ENCODE measurements at regions not wholly inside any gene's neighbourhood (a gene's known extent, or its start where the extent isn't known, plus 50 kb on each side); places are given as distances from the start of the nearest gene placed in this dataset.
"Not testable (repeated sequence)": the region's sequence is repeated elsewhere in the genome, so short reads cannot be mapped to it uniquely, and the experiment has no call there.

DNA sequence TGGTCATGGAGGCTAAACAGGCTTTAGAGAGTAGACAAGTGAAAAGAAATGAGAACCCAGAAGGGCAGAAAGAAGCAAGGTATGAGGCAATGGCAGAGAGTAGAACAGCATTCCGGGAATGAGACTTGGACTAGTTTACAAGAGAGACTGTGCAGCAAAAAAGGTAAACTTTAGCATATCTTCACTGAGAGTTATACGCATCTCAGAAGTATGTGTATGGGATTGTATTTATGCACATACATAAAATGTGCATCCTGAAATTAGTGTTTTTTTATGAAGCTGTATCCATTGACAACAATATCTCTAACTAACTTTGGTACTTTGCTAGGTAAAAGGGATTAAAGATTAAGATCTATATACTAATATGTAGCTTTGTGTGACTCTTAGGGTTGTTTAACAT, 753.6 kb downstream of the BCKDHB start:
- TF ChIP-seq POLR2AphosphoS5 (IDR thresholded peaks at IDR 0.05): no peak
- TF ChIP-seq, protein P1, sequence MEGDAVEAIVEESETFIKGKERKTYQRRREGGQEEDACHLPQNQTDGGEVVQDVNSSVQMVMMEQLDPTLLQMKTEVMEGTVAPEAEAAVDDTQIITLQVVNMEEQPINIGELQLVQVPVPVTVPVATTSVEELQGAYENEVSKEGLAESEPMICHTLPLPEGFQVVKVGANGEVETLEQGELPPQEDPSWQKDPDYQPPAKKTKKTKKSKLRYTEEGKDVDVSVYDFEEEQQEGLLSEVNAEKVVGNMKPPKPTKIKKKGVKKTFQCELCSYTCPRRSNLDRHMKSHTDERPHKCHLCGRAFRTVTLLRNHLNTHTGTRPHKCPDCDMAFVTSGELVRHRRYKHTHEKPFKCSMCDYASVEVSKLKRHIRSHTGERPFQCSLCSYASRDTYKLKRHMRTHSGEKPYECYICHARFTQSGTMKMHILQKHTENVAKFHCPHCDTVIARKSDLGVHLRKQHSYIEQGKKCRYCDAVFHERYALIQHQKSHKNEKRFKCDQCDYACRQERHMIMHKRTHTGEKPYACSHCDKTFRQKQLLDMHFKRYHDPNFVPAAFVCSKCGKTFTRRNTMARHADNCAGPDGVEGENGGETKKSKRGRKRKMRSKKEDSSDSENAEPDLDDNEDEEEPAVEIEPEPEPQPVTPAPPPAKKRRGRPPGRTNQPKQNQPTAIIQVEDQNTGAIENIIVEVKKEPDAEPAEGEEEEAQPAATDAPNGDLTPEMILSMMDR (IDR thresholded peaks at IDR 0.05): no peak
- TF ChIP-seq POLR2A (IDR thresholded peaks at IDR 0.05): no peak
- H3K4me3 ChIP-seq: no peak overlapping the region
- no peak for DNase-seq (ENCODE audit: low spot score in 2 of 2)
- peaks cover 4 to 5% of the 10 kb centered on the region in 2 donors for H3K9me3 ChIP-seq
- H3K36me3 ChIP-seq: no peaks in the 10 kb centered on the region
- intact Hi-C loops (cut with DNase I; ENCODE audit: low total_unique reads): no loop called here
- H3K27ac ChIP-seq: no peak overlapping the region
- no peaks in the 10 kb centered on the region for H3K4me1 ChIP-seq
- H3K27me3 ChIP-seq: no peaks in the 10 kb centered on the region

DNA sequence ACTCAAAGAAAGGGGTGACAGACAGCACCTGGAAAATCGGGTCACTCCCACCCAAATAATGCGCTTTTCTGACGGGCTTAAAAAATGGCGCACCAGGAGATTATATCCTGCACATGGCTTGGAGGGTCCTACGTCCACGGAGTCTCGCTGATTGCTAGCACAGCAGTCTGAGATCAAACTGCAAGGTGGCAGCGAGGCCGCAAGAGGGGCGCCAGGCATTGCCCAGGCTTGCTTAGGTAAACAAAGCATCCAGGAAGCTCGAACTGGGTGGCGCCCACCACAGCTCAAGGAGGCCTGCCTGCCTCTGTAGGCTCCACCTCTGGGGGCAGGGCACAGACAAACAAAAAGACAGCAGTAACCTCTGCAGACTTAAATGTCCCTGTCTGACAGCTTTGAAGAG, 741.5 kb downstream of the BCKDHB start:
- H3K36me3 ChIP-seq; H3K4me3 ChIP-seq; H3K27me3 ChIP-seq; H3K27ac ChIP-seq; H3K4me1 ChIP-seq; DNase-seq (ENCODE audit: low spot score in 2 of 2); intact Hi-C loops (cut with DNase I; ENCODE audit: low total_unique reads): not testable (repeated sequence)
- peaks cover 15 to 22% of the 10 kb centered on the region in 2 donors for H3K9me3 ChIP-seq

DNA sequence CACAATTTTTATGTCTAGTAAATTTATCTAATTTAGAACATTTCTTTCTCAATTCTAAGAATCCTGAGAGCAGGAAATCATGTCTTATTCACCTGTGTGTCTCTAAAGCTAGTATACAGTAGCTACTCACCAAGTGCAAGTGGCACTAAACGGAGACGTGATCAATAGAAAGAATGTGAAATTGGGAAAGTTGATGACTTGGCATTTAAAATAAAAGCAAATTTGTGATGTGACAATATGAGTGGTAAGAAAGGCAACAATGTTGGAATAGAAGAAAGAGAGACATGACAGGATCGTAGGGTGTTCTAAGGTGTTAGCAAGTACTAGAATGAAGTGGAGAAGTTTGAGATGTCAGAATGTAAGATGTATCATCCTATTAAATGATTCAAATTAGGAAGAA, 725.9 kb downstream of the BCKDHB start:
- no peak for DNase-seq (ENCODE audit: low spot score in 2 of 2)
- no peak for TF ChIP-seq POLR2AphosphoS5 (IDR thresholded peaks at IDR 0.05)
- no peak overlapping the region for H3K27ac ChIP-seq
- no peaks in the 10 kb centered on the region for H3K36me3 ChIP-seq
- H3K4me1 ChIP-seq: no peaks in the 10 kb centered on the region
- intact Hi-C loops (cut with DNase I; ENCODE audit: low total_unique reads): no loop called here
- H3K27me3 ChIP-seq: no peaks in the 10 kb centered on the region
- no peaks in the 10 kb centered on the region for H3K9me3 ChIP-seq
- H3K4me3 ChIP-seq: no peak overlapping the region

GRCh38 chr6:80793411-80793810, 686.9 kb downstream of the BCKDHB start:
- no peaks in the 10 kb centered on the region for H3K36me3 ChIP-seq
- H3K4me3 ChIP-seq: no peak overlapping the region
- no peak overlapping the region for H3K27ac ChIP-seq
- intact Hi-C loops (cut with DNase I; ENCODE audit: low total_unique reads): no loop called here
- TF ChIP-seq, protein P1 (IDR thresholded peaks at IDR 0.05): no peak
- TF ChIP-seq POLR2A (IDR thresholded peaks at IDR 0.05) (no peak), POLR2AphosphoS5 (IDR thresholded peaks at IDR 0.05) (no peak)
- no peaks in the 10 kb centered on the region for H3K9me3 ChIP-seq
- no peaks in the 10 kb centered on the region for H3K4me1 ChIP-seq
- no peak for DNase-seq (ENCODE audit: low spot score in 2 of 2)
- H3K27me3 ChIP-seq: no peaks in the 10 kb centered on the region

DNA sequence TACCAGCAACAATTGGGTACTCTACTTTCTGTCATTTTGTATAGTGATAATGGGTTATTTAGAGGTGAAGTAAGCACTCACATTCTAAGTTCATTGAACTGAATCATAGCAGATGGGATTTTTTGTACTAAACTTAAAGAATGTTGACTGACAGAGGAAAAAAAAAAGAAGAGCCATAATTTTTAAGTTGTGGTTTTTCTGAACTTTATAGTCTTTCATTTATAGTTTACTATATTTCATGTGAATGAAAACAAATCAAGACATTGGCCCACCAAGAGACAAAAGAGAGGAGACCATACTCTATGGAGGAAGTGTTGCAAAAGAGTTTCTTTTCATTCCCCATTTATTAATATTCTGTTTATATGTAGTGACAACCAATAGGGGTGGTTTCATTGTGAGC, 685.7 kb downstream of the BCKDHB start:
- H3K9me3 ChIP-seq: no peaks in the 10 kb centered on the region
- no peak overlapping the region for H3K27ac ChIP-seq
- intact Hi-C loops (cut with DNase I; ENCODE audit: low total_unique reads): no loop called here
- H3K4me1 ChIP-seq: no peaks in the 10 kb centered on the region
- TF ChIP-seq POLR2A (IDR thresholded peaks at IDR 0.05): no peak
- TF ChIP-seq, protein P1 (IDR thresholded peaks at IDR 0.05): no peak
- TF ChIP-seq POLR2AphosphoS5 (IDR thresholded peaks at IDR 0.05): no peak
- no peak overlapping the region for H3K4me3 ChIP-seq
- no peaks in the 10 kb centered on the region for H3K27me3 ChIP-seq
- DNase-seq (ENCODE audit: low spot score in 2 of 2): no peak
- H3K36me3 ChIP-seq: no peaks in the 10 kb centered on the region

DNA sequence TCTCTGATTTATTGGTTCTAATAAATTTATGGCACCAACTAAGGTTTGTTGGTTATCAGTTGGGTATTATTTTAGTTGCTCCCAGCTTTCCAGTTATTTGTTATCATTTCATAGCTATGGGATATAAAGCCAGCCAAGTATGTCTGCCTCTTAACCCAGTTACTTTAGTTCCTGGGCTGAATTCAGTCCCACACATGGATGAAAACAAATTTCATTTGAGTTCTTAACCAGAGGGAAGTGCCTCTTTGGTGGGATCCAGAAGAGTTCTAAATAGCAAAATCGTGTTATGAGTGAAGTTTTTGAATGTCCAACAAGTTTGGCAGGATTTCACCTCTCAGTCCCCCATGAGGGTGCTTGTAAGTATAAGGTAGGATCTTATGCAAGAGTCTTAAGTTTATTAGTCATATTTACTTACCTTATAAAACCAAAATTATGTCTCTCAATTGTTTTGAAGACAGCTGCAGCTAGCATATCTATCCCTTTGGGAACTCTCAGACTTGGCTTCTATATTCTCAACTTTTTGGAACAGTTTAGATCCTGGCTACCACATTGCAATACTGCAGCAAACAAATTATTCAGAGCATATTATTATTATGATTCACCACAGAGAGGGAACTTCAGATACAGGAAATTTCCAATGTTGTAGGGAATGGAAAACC, 683.6 kb downstream of the BCKDHB start:
- Histone ChIP-seq H3K9me3 (no peaks in the 10 kb centered on the region), H3K4me3 (no peak overlapping the region), H3K4me1 (no peaks in the 10 kb centered on the region), H3K36me3 (no peaks in the 10 kb centered on the region), H3K27me3 (no peaks in the 10 kb centered on the region), H3K27ac (no peak overlapping the region)
- intact Hi-C loops (cut with DNase I; ENCODE audit: low total_unique reads): no loop called here
- TF ChIP-seq, protein P1 (IDR thresholded peaks at IDR 0.05): no peak
- TF ChIP-seq POLR2AphosphoS5 (IDR thresholded peaks at IDR 0.05): no peak
- TF ChIP-seq POLR2A (IDR thresholded peaks at IDR 0.05): no peak
- DNase-seq (ENCODE audit: low spot score in 2 of 2): no peak

GRCh38 chr6:80783271-80783670, 676.8 kb downstream of the BCKDHB start:
- peaks cover 6 to 16% of the 10 kb centered on the region in 2 donors for H3K9me3 ChIP-seq
- H3K4me3 ChIP-seq; H3K27me3 ChIP-seq; H3K27ac ChIP-seq; DNase-seq (ENCODE audit: low spot score in 2 of 2); H3K4me1 ChIP-seq; H3K36me3 ChIP-seq; intact Hi-C loops (cut with DNase I; ENCODE audit: low total_unique reads): not testable (repeated sequence)
